ENCODE measurements at regions not wholly inside any gene's neighbourhood (a gene's known extent, or its start where the extent isn't known, plus 50 kb on each side); places are given as distances from the start of the nearest gene placed in this dataset.

GRCh38 chr3:102629943-102630342 is 195.1 kb downstream of the ZPLD1 start:
- H3K9me3 ChIP-seq (ENCODE audit: control insufficient read depth in 2 of 3, insufficient read depth in 1 of 3, low read length in 3 of 3): no peaks in the 10 kb centered on the region
- no peak for TF ChIP-seq CTCF (IDR thresholded peaks at IDR 0.05; ENCODE audit: borderline replicate concordance, extremely low read depth, insufficient read depth)
- intact Hi-C loops (cut with DNase I): no loop called here
- H3K9ac ChIP-seq (ENCODE audit: low read length in 3 of 3): no peak overlapping the region
- no peak for DNase-seq
- H3K27ac ChIP-seq (ENCODE audit: low read depth in 2 of 2, low read length in 2 of 2): no peak overlapping the region
- H3K4me3 ChIP-seq (ENCODE audit: low read length in 3 of 3): no peak overlapping the region
- no peaks in the 10 kb centered on the region for H3K4me1 ChIP-seq (ENCODE audit: control insufficient read depth in 2 of 3, insufficient read depth in 2 of 3, low read depth in 1 of 3, low read length in 3 of 3)
- no peaks in the 10 kb centered on the region for H3K36me3 ChIP-seq (ENCODE audit: control insufficient read depth in 2 of 3, insufficient read depth in 3 of 3, low read length in 3 of 3)
- FAIRE-seq: peak; percentile 3
- H3K27me3 ChIP-seq (ENCODE audit: control insufficient read depth, insufficient read depth, low read length): no peaks in the 10 kb centered on the region

GRCh38 chr3:102630531-102630930 is 195.7 kb downstream of the ZPLD1 start:
- no peak for FAIRE-seq
- Histone ChIP-seq H3K27me3 (ENCODE audit: control insufficient read depth, insufficient read depth, low read length) (no peaks in the 10 kb centered on the region), H3K36me3 (ENCODE audit: control insufficient read depth in 2 of 3, insufficient read depth in 3 of 3, low read length in 3 of 3) (no peaks in the 10 kb centered on the region), H3K9ac (ENCODE audit: low read length in 3 of 3) (no peak overlapping the region), H3K4me3 (ENCODE audit: low read length in 3 of 3) (no peak overlapping the region), H3K4me1 (ENCODE audit: control insufficient read depth in 2 of 3, insufficient read depth in 2 of 3, low read depth in 1 of 3, low read length in 3 of 3) (no peaks in the 10 kb centered on the region), H3K27ac (ENCODE audit: low read depth in 2 of 2, low read length in 2 of 2) (no peak overlapping the region), H3K9me3 (ENCODE audit: control insufficient read depth in 2 of 3, insufficient read depth in 1 of 3, low read length in 3 of 3) (no peaks in the 10 kb centered on the region)
- TF ChIP-seq CTCF (IDR thresholded peaks at IDR 0.05; ENCODE audit: borderline replicate concordance, extremely low read depth, insufficient read depth): no peak
- intact Hi-C loops (cut with DNase I): no loop called here
- no peak for DNase-seq

DNA sequence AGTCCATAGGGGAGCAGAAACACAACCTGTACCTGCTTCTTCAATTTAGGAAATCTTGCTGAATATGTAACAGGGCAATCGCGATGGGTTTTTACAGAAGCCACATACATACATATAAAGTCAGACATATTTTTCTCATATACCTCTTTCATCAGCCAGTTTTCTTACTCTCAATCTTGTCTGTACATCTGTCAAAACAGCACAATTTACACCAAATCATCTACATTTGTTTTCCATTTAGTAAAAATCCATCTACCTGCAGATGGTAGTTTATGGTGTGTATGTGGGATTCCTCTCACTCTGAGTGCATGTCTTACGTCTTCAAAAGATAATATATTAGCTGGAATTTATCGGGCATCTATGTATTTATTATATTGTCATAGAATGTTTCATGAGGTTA is 208.7 kb downstream of the ZPLD1 start:
- Histone ChIP-seq H3K4me3 (ENCODE audit: low read length in 3 of 3) (no peak overlapping the region), H3K4me1 (ENCODE audit: control insufficient read depth in 2 of 3, insufficient read depth in 2 of 3, low read depth in 1 of 3, low read length in 3 of 3) (no peaks in the 10 kb centered on the region), H3K27me3 (ENCODE audit: control insufficient read depth, insufficient read depth, low read length) (no peaks in the 10 kb centered on the region), H3K27ac (ENCODE audit: low read depth in 2 of 2, low read length in 2 of 2) (no peak overlapping the region), H3K9me3 (ENCODE audit: control insufficient read depth in 2 of 3, insufficient read depth in 1 of 3, low read length in 3 of 3) (no peaks in the 10 kb centered on the region), H3K36me3 (ENCODE audit: control insufficient read depth in 2 of 3, insufficient read depth in 3 of 3, low read length in 3 of 3) (no peaks in the 10 kb centered on the region), H3K9ac (ENCODE audit: low read length in 3 of 3) (no peak overlapping the region)
- no peak for FAIRE-seq
- TF ChIP-seq CTCF (IDR thresholded peaks at IDR 0.05; ENCODE audit: borderline replicate concordance, extremely low read depth, insufficient read depth): no peak
- no peak for DNase-seq
- intact Hi-C loops (cut with DNase I): no loop called here

GRCh38 chr3:102646557-102646956 is 211.7 kb downstream of the ZPLD1 start:
- Histone ChIP-seq H3K4me3 (ENCODE audit: low read length in 3 of 3) (no peak overlapping the region), H3K9me3 (ENCODE audit: control insufficient read depth in 2 of 3, insufficient read depth in 1 of 3, low read length in 3 of 3) (no peaks in the 10 kb centered on the region), H3K9ac (ENCODE audit: low read length in 3 of 3) (no peak overlapping the region), H3K36me3 (ENCODE audit: control insufficient read depth in 2 of 3, insufficient read depth in 3 of 3, low read length in 3 of 3) (no peaks in the 10 kb centered on the region), H3K27me3 (ENCODE audit: control insufficient read depth, insufficient read depth, low read length) (no peaks in the 10 kb centered on the region), H3K4me1 (ENCODE audit: control insufficient read depth in 2 of 3, insufficient read depth in 2 of 3, low read depth in 1 of 3, low read length in 3 of 3) (no peaks in the 10 kb centered on the region), H3K27ac (ENCODE audit: low read depth in 2 of 2, low read length in 2 of 2) (no peak overlapping the region)
- TF ChIP-seq CTCF (IDR thresholded peaks at IDR 0.05; ENCODE audit: borderline replicate concordance, extremely low read depth, insufficient read depth): no peak
- intact Hi-C loops (cut with DNase I): no loop called here
- no peak for DNase-seq
- FAIRE-seq: no peak
